SU-DHL-6 (cell line): ENCODE measurements at regions not wholly inside any gene's neighbourhood (a gene's known extent, or its start where the extent isn't known, plus 50 kb on each side); places are given as distances from the start of the nearest gene placed in this dataset.

Experiments
- H2AFZ ChIP-seq: fragments of 200-600 bp; sonication (generic); 2 replicates; pipeline ENCODE4 v1.6.1; 2014; ENCODE audit warnings: low read depth, mild to moderate bottlenecking, moderate library complexity, mixed read lengths, antibody characterized with exemption, low read length; ENCODE audit not compliant: severe bottlenecking
- H3F3A ChIP-seq: fragments of 200-600 bp; shearing (Covaris generic); 2 replicates; pipeline ENCODE4 v1.6.0; 2016; ENCODE audit warnings: antibody characterized with exemption, mild to moderate bottlenecking; ENCODE audit not compliant: insufficient read depth
- H3K27ac ChIP-seq: fragments of 200-600 bp; sonication (generic); 2 replicates; pipeline ENCODE4 v1.5.1; 2016; ENCODE audit warnings: low read depth, mild to moderate bottlenecking, low read length, moderate library complexity, mixed read lengths
- H3K27me3 ChIP-seq: fragments of 200-600 bp; sonication (generic), shearing (Covaris generic); 2 replicates; pipeline ENCODE4 v1.6.0; 2014; ENCODE audit warnings: mild to moderate bottlenecking, low read length
- H3K36me3 ChIP-seq: fragments of 200-600 bp; sonication (generic); 2 replicates; pipeline ENCODE4 v1.6.1; 2014; ENCODE audit warnings: mild to moderate bottlenecking, low read length, mixed read lengths
- H3K4me2 ChIP-seq: fragments of 300-600, 200-600 bp; shearing (Covaris generic), sonication (generic); 2 replicates; pipeline ENCODE4 v1.6.0; 2014; ENCODE audit warnings: low read length, low read depth, mild to moderate bottlenecking; ENCODE audit not compliant: poor library complexity, severe bottlenecking
- H3K4me3 ChIP-seq: fragments of 200-600 bp; sonication (generic); 2 replicates; pipeline ENCODE4 v1.5.1; 2014; ENCODE audit warnings: antibody characterized with exemption, low read length, mild to moderate bottlenecking, mixed read lengths; ENCODE audit not compliant: insufficient read depth, poor library complexity, severe bottlenecking
- H3K79me2 ChIP-seq: fragments of 200-600 bp; sonication (generic); 2 replicates; pipeline ENCODE4 v1.6.1; 2014; ENCODE audit warnings: mild to moderate bottlenecking, low read length, moderate library complexity; ENCODE audit not compliant: insufficient read depth
- H3K9ac ChIP-seq: fragments of 200-600 bp; sonication (generic); 2 replicates; pipeline ENCODE4 v1.7.0; 2014; ENCODE audit warnings: mild to moderate bottlenecking, low read length
- H3K9me2 ChIP-seq: fragments of 200-600 bp; sonication (generic); replicated peaks from 2 replicates; pipeline ENCODE4 v1.6.1; 2014; ENCODE audit warnings: low read length; ENCODE audit not compliant: insufficient read depth
- H3K9me3 ChIP-seq: fragments of 200-600 bp; sonication (generic); 2 replicates; pipeline ENCODE4 v1.6.1; 2014; ENCODE audit warnings: low read length, mixed read lengths; ENCODE audit not compliant: insufficient read depth
- H4K20me1 ChIP-seq: fragments of 200-600 bp; sonication (generic); 2 replicates; pipeline ENCODE4 v1.6.1; 2014; ENCODE audit warnings: low read depth, mild to moderate bottlenecking, antibody characterized with exemption, low read length, moderate library complexity, mixed read lengths
- EZH2phosphoT487 ChIP-seq: fragments of 200-600 bp; sonication (generic), shearing (Covaris generic); conservative IDR thresholded peaks from 2 replicates; pipeline ENCODE4 v1.6.1; 2018; ENCODE audit warnings: mild to moderate bottlenecking, antibody characterized with exemption, low read length, moderate library complexity, mixed read lengths
- TF ChIP-seq, protein P1 (sequence below): fragments of 200-600 bp; sonication (generic); IDR thresholded peaks from one replicate; pipeline ENCODE4 v1.5.1; 2017; ENCODE audit warnings: antibody characterized with exemption, mild to moderate bottlenecking, low read length, moderate library complexity; ENCODE audit not compliant: insufficient read depth, poor library complexity, severe bottlenecking

DNA sequence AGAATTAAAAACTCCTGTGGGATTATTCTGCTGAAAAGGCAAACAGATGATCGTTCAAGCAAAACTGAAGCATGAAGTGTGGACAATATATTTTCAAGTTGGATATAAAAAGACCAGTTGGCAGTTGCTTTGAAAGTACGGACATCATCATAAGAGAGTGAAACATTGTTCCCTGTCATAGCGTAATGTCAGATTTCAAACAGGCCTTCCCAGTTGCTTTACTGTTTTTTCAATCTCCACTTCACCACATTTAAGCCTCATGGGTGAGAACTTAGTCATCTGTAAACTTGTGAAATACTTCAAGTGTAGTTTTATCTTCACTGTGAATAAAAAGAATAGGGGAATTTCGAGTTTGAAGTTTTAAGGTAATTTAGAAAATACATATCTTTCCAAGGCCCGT, 435.1 kb upstream of the CNTN3 start:
- TF ChIP-seq, protein P1, sequence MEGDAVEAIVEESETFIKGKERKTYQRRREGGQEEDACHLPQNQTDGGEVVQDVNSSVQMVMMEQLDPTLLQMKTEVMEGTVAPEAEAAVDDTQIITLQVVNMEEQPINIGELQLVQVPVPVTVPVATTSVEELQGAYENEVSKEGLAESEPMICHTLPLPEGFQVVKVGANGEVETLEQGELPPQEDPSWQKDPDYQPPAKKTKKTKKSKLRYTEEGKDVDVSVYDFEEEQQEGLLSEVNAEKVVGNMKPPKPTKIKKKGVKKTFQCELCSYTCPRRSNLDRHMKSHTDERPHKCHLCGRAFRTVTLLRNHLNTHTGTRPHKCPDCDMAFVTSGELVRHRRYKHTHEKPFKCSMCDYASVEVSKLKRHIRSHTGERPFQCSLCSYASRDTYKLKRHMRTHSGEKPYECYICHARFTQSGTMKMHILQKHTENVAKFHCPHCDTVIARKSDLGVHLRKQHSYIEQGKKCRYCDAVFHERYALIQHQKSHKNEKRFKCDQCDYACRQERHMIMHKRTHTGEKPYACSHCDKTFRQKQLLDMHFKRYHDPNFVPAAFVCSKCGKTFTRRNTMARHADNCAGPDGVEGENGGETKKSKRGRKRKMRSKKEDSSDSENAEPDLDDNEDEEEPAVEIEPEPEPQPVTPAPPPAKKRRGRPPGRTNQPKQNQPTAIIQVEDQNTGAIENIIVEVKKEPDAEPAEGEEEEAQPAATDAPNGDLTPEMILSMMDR = no peak
- no peak for TF ChIP-seq EZH2phosphoT487
- peaks cover 6% of the 10 kb centered on the region; the same call in 1 of the 2 replicates for H3K9me3 ChIP-seq
- no peaks in the 10 kb centered on the region for H3K36me3 ChIP-seq

GRCh38 chr3:75059120-75059519, 444.7 kb upstream of the CNTN3 start:
- Histone ChIP-seq H3K27me3 (no peaks in the 10 kb centered on the region), H2AFZ (no peak overlapping the region), H3F3A (no peaks in the 10 kb centered on the region), H3K4me2 (no peak overlapping the region), H4K20me1 (no peaks in the 10 kb centered on the region), H3K79me2 (no peaks in the 10 kb centered on the region), H3K9ac (no peak overlapping the region), H3K9me3 (no peaks in the 10 kb centered on the region), H3K9me2 (no peaks in the 10 kb centered on the region), H3K36me3 (no peaks in the 10 kb centered on the region), H3K4me3 (no peak overlapping the region), H3K27ac (no peak overlapping the region)
- TF ChIP-seq, protein P1 = no peak
- TF ChIP-seq EZH2phosphoT487 = no peak

More for the DNA sequence above, 435.1 kb upstream of the CNTN3 start:
- Histone ChIP-seq H3K9ac (no peak overlapping the region), H2AFZ (no peak overlapping the region), H3K9me2 (no peaks in the 10 kb centered on the region), H3K4me2 (no peak overlapping the region), H4K20me1 (no peaks in the 10 kb centered on the region), H3K27me3 (no peaks in the 10 kb centered on the region), H3K4me3 (no peak overlapping the region), H3F3A (no peaks in the 10 kb centered on the region), H3K27ac (no peak overlapping the region), H3K79me2 (no peaks in the 10 kb centered on the region)

GRCh38 chr3:75061806-75062205, 447.3 kb upstream of the CNTN3 start:
- H3K79me2 ChIP-seq = no peaks in the 10 kb centered on the region
- TF ChIP-seq, protein P1 = no peak
- no peak for TF ChIP-seq EZH2phosphoT487
- H3K4me3 ChIP-seq = no peak overlapping the region
- no peaks in the 10 kb centered on the region for H3F3A ChIP-seq
- no peak overlapping the region for H3K9ac ChIP-seq
- H4K20me1 ChIP-seq = no peaks in the 10 kb centered on the region
- H3K4me2 ChIP-seq = no peak overlapping the region
- no peaks in the 10 kb centered on the region for H3K9me2 ChIP-seq
- no peaks in the 10 kb centered on the region for H3K36me3 ChIP-seq
- H3K27ac ChIP-seq = no peak overlapping the region
- H3K27me3 ChIP-seq = no peaks in the 10 kb centered on the region
- H2AFZ ChIP-seq = no peak overlapping the region
- H3K9me3 ChIP-seq = no peaks in the 10 kb centered on the region
